Stomach smooth muscle (tissue), 2 donors: ENCODE measurements at regions not wholly inside any gene's neighbourhood (a gene's known extent, or its start where the extent isn't known, plus 50 kb on each side); places are given as distances from the start of the nearest gene placed in this dataset.

Experiments
- H3K27ac ChIP-seq: one replicate; pipeline ENCODE4 v1.7.0; 2013; ENCODE audit warnings: mild to moderate bottlenecking, low read length, inconsistent platforms
- H3K27me3 ChIP-seq, 2 donors: one replicate each; pipeline ENCODE4 v1.7.0; 2013; ENCODE audit warnings: low read length in 2 of 2; ENCODE audit not compliant: insufficient read depth in 2 of 2, control insufficient read depth in 1 of 2
- H3K36me3 ChIP-seq, 2 donors: one replicate each; pipeline ENCODE4 v1.7.0; 2013; ENCODE audit warnings: low read length in 2 of 2; ENCODE audit not compliant: control insufficient read depth in 2 of 2, insufficient read depth in 2 of 2
- H3K4me1 ChIP-seq: one replicate; pipeline ENCODE4 v1.7.0; 2013; ENCODE audit warnings: low read length; ENCODE audit not compliant: control insufficient read depth, insufficient read depth
- H3K4me3 ChIP-seq, 2 donors: one replicate each; pipeline ENCODE4 v1.7.0; 2013; ENCODE audit warnings: low read length in 2 of 2
- H3K9ac ChIP-seq, 2 donors: one replicate each; pipeline ENCODE4 v1.7.0; 2013; ENCODE audit warnings: low read length in 2 of 2, mild to moderate bottlenecking in 1 of 2
- H3K9me3 ChIP-seq, 2 donors: one replicate each; pipeline ENCODE4 v1.7.0; 2013; ENCODE audit warnings: low read length in 2 of 2; ENCODE audit not compliant: control insufficient read depth in 2 of 2
- donor health status: healthy.
- donor health status: Pancreatic carcinoma.

GRCh38 chr14:27389402-27389801, 791.6 kb upstream of the NOVA1 start:
- Histone ChIP-seq H3K27me3 (no peaks in the 10 kb centered on the region), H3K36me3 (no peaks in the 10 kb centered on the region), H3K4me1 (no peaks in the 10 kb centered on the region), H3K27ac (no peak overlapping the region), H3K9me3 (no peaks in the 10 kb centered on the region), H3K4me3 (no peak overlapping the region), H3K9ac (no peak overlapping the region)

- Histone ChIP-seq H3K36me3 (no peaks in the 10 kb centered on the region), H3K27me3 (no peaks in the 10 kb centered on the region), H3K27ac (no peak overlapping the region), H3K9me3 (no peaks in the 10 kb centered on the region), H3K4me1 (no peaks in the 10 kb centered on the region), H3K9ac (no peak overlapping the region), H3K4me3 (no peak overlapping the region)
Observed at GRCh38 chr14:27390155-27390554, 792.3 kb upstream of the NOVA1 start.

- Histone ChIP-seq H3K9ac (no peak overlapping the region), H3K36me3 (no peaks in the 10 kb centered on the region), H3K4me3 (no peak overlapping the region), H3K9me3 (no peaks in the 10 kb centered on the region), H3K27me3 (no peaks in the 10 kb centered on the region), H3K4me1 (no peaks in the 10 kb centered on the region), H3K27ac (no peak overlapping the region)
Observed at GRCh38 chr14:27391331-27391730, 793.5 kb upstream of the NOVA1 start.

- no peaks in the 10 kb centered on the region for H3K9me3 ChIP-seq
- H3K4me1 ChIP-seq: no peaks in the 10 kb centered on the region
- no peaks in the 10 kb centered on the region for H3K36me3 ChIP-seq
- H3K27ac ChIP-seq: no peak overlapping the region
- no peak overlapping the region for H3K4me3 ChIP-seq
- H3K27me3 ChIP-seq: no peaks in the 10 kb centered on the region
- no peak overlapping the region for H3K9ac ChIP-seq
Observed at GRCh38 chr14:27392153-27392552, 794.3 kb upstream of the NOVA1 start.

GRCh38 chr14:27409944-27410343, 812.1 kb upstream of the NOVA1 start:
- H3K36me3 ChIP-seq: no peaks in the 10 kb centered on the region
- no peak overlapping the region for H3K9ac ChIP-seq
- H3K27ac ChIP-seq: no peak overlapping the region
- no peaks in the 10 kb centered on the region for H3K4me1 ChIP-seq
- no peaks in the 10 kb centered on the region for H3K27me3 ChIP-seq
- H3K4me3 ChIP-seq: no peak overlapping the region
- H3K9me3 ChIP-seq: no peaks in the 10 kb centered on the region

GRCh38 chr14:27410981-27411380, 813.1 kb upstream of the NOVA1 start:
- no peak overlapping the region for H3K27ac ChIP-seq
- no peaks in the 10 kb centered on the region for H3K4me1 ChIP-seq

GRCh38 chr14:27427796-27428195, 830.0 kb upstream of the NOVA1 start:
- no peak overlapping the region for H3K4me3 ChIP-seq
- H3K36me3 ChIP-seq: no peaks in the 10 kb centered on the region
- no peaks in the 10 kb centered on the region for H3K4me1 ChIP-seq
- no peaks in the 10 kb centered on the region for H3K9me3 ChIP-seq
- no peak overlapping the region for H3K9ac ChIP-seq
- no peaks in the 10 kb centered on the region for H3K27me3 ChIP-seq
- no peak overlapping the region for H3K27ac ChIP-seq

More at GRCh38 chr14:27410981-27411380, 813.1 kb upstream of the NOVA1 start:
- no peaks in the 10 kb centered on the region for H3K27me3 ChIP-seq
- no peak overlapping the region for H3K4me3 ChIP-seq
- H3K36me3 ChIP-seq: no peaks in the 10 kb centered on the region
- no peak overlapping the region for H3K9ac ChIP-seq
- no peaks in the 10 kb centered on the region for H3K9me3 ChIP-seq

- Histone ChIP-seq H3K4me3 (no peak overlapping the region), H3K36me3 (no peaks in the 10 kb centered on the region), H3K4me1 (no peaks in the 10 kb centered on the region), H3K9ac (no peak overlapping the region), H3K27ac (no peak overlapping the region), H3K27me3 (no peaks in the 10 kb centered on the region), H3K9me3 (no peaks in the 10 kb centered on the region)
Observed at GRCh38 chr14:27435923-27436670, 838.3 kb upstream of the NOVA1 start.

GRCh38 chr14:27484633-27485032, 886.8 kb upstream of the NOVA1 start:
- H3K27me3 ChIP-seq: no peaks in the 10 kb centered on the region
- no peaks in the 10 kb centered on the region for H3K36me3 ChIP-seq
- H3K9me3 ChIP-seq: no peaks in the 10 kb centered on the region
- no peaks in the 10 kb centered on the region for H3K4me1 ChIP-seq
- no peak overlapping the region for H3K27ac ChIP-seq
- no peak overlapping the region for H3K4me3 ChIP-seq
- no peak overlapping the region for H3K9ac ChIP-seq

GRCh38 chr14:27485193-27485592, 887.4 kb upstream of the NOVA1 start:
- Histone ChIP-seq H3K9me3 (no peaks in the 10 kb centered on the region), H3K27me3 (no peaks in the 10 kb centered on the region), H3K36me3 (no peaks in the 10 kb centered on the region), H3K27ac (no peak overlapping the region), H3K4me1 (no peaks in the 10 kb centered on the region), H3K4me3 (no peak overlapping the region), H3K9ac (no peak overlapping the region)

- H3K4me1 ChIP-seq: no peaks in the 10 kb centered on the region
- H3K4me3 ChIP-seq: no peak overlapping the region
- H3K9me3 ChIP-seq: no peaks in the 10 kb centered on the region
- H3K27me3 ChIP-seq: no peaks in the 10 kb centered on the region
- H3K36me3 ChIP-seq: no peaks in the 10 kb centered on the region
- H3K27ac ChIP-seq: no peak overlapping the region
- no peak overlapping the region for H3K9ac ChIP-seq
Observed at GRCh38 chr14:27506272-27506671, 908.4 kb upstream of the NOVA1 start.
